Ishikawa (cell line): ENCODE measurements at regions not wholly inside any gene's neighbourhood (a gene's known extent, or its start where the extent isn't known, plus 50 kb on each side); places are given as distances from the start of the nearest gene placed in this dataset.

ENCODE experiments used
- CEBPB ChIP-seq: IDR thresholded peaks from 2 replicates; pipeline ENCODE4 v1.6.1; 2012
- CREB1 ChIP-seq: IDR thresholded peaks from 2 replicates; pipeline ENCODE4 v1.6.1; 2012; ENCODE audit warnings: low read depth
- EGR1 ChIP-seq: IDR thresholded peaks from 2 replicates; pipeline ENCODE4 v1.6.1; 2012
- EP300 ChIP-seq: IDR thresholded peaks from 2 replicates; pipeline ENCODE4 v1.6.1; 2012; ENCODE audit warnings: borderline replicate concordance
- FOXM1 ChIP-seq: IDR thresholded peaks from 2 replicates; pipeline ENCODE4 v1.6.1; 2012; ENCODE audit warnings: low read depth, borderline replicate concordance
- NFIC ChIP-seq: IDR thresholded peaks from 2 replicates; pipeline ENCODE4 v1.6.1; 2012
- RAD21 ChIP-seq: IDR thresholded peaks from 2 replicates; pipeline ENCODE4 v1.6.1; 2012; ENCODE audit warnings: low read depth
- TAF1 ChIP-seq: IDR thresholded peaks from 2 replicates; pipeline ENCODE4 v1.6.1; 2012; ENCODE audit warnings: low read depth, mild to moderate bottlenecking
- TCF12 ChIP-seq: IDR thresholded peaks from 2 replicates; pipeline ENCODE4 v1.6.1; 2012; ENCODE audit warnings: low read depth
- TEAD4 ChIP-seq: IDR thresholded peaks from 2 replicates; pipeline ENCODE4 v1.6.1; 2012
- YY1 ChIP-seq: IDR thresholded peaks from 2 replicates; pipeline ENCODE4 v1.6.1; 2012; ENCODE audit warnings: low read depth
- ZBTB7A ChIP-seq: IDR thresholded peaks from 2 replicates; pipeline ENCODE4 v1.6.1; 2012; ENCODE audit warnings: low read depth
- TF ChIP-seq, protein P1 (sequence below): IDR thresholded peaks from 2 replicates; pipeline ENCODE4 v1.6.1; 2012
- TF ChIP-seq, protein P2 (sequence below): IDR thresholded peaks from 2 replicates; pipeline ENCODE4 v1.6.1; 2012
- TF ChIP-seq, protein P3 (sequence below): IDR thresholded peaks from 2 replicates; pipeline ENCODE4 v1.6.1; 2012; ENCODE audit warnings: low read depth, mild to moderate bottlenecking

GRCh38 chr4:165692082-165692481 lies 181.0 kb upstream of the TLL1 start:
- TF ChIP-seq NFIC, result no peak
- TF ChIP-seq TAF1, result no peak
- TF ChIP-seq, protein P1, sequence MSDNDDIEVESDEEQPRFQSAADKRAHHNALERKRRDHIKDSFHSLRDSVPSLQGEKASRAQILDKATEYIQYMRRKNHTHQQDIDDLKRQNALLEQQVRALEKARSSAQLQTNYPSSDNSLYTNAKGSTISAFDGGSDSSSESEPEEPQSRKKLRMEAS, result no peak
- no peak for TF ChIP-seq CREB1
- TF ChIP-seq FOXM1, result no peak
- TF ChIP-seq, protein P2, sequence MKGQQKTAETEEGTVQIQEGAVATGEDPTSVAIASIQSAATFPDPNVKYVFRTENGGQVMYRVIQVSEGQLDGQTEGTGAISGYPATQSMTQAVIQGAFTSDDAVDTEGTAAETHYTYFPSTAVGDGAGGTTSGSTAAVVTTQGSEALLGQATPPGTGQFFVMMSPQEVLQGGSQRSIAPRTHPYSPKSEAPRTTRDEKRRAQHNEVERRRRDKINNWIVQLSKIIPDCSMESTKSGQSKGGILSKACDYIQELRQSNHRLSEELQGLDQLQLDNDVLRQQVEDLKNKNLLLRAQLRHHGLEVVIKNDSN, result no peak
- TF ChIP-seq, protein P3, sequence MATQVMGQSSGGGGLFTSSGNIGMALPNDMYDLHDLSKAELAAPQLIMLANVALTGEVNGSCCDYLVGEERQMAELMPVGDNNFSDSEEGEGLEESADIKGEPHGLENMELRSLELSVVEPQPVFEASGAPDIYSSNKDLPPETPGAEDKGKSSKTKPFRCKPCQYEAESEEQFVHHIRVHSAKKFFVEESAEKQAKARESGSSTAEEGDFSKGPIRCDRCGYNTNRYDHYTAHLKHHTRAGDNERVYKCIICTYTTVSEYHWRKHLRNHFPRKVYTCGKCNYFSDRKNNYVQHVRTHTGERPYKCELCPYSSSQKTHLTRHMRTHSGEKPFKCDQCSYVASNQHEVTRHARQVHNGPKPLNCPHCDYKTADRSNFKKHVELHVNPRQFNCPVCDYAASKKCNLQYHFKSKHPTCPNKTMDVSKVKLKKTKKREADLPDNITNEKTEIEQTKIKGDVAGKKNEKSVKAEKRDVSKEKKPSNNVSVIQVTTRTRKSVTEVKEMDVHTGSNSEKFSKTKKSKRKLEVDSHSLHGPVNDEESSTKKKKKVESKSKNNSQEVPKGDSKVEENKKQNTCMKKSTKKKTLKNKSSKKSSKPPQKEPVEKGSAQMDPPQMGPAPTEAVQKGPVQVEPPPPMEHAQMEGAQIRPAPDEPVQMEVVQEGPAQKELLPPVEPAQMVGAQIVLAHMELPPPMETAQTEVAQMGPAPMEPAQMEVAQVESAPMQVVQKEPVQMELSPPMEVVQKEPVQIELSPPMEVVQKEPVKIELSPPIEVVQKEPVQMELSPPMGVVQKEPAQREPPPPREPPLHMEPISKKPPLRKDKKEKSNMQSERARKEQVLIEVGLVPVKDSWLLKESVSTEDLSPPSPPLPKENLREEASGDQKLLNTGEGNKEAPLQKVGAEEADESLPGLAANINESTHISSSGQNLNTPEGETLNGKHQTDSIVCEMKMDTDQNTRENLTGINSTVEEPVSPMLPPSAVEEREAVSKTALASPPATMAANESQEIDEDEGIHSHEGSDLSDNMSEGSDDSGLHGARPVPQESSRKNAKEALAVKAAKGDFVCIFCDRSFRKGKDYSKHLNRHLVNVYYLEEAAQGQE, result no peak
- TF ChIP-seq TCF12, result no peak
- no peak for TF ChIP-seq TEAD4
- TF ChIP-seq CEBPB, result no peak
- TF ChIP-seq ZBTB7A, result no peak
- no peak for TF ChIP-seq YY1
- no peak for TF ChIP-seq EP300
- TF ChIP-seq RAD21, result no peak

- TF ChIP-seq YY1, result no peak
- no peak for TF ChIP-seq TAF1
- no peak for TF ChIP-seq CEBPB
- no peak for TF ChIP-seq TEAD4
- TF ChIP-seq, protein P1, result no peak
- TF ChIP-seq CREB1, result no peak
- TF ChIP-seq TCF12, result no peak
- TF ChIP-seq ZBTB7A, result no peak
- TF ChIP-seq, protein P2, result no peak
- no peak for TF ChIP-seq FOXM1
- no peak for TF ChIP-seq RAD21
- TF ChIP-seq, protein P3, result no peak
- TF ChIP-seq NFIC, result no peak
Measured at GRCh38 chr4:165698272-165698671, 174.8 kb upstream of the TLL1 start.

DNA sequence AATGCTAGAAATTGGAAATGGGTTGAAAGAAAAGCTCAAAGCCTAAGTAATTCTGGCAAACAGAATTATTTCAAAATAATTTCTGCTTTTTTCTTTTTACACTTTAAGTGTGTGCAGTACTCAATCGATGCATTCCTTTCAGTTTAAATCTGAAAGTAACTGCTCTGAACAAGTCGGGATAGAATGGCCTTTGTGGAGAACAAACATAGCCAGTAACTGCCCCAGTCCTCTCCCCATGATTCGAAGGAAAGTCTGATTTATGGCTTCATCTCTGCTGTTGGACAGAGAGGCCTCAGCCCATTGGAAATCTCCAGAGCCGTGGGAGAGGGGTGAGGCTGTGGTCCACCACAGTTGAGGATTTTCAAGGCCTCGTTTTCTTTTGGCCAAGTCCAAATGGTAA lies 174.0 kb upstream of the TLL1 start:
- TF ChIP-seq, protein P2, result no peak
- TF ChIP-seq CEBPB (no peak), TAF1 (no peak), EP300 (no peak), EGR1 (no peak), FOXM1 (no peak), YY1 (no peak), CREB1 (no peak), ZBTB7A (no peak), RAD21 (no peak), TCF12 (no peak), TEAD4 (no peak)
- TF ChIP-seq, protein P3, result no peak

DNA sequence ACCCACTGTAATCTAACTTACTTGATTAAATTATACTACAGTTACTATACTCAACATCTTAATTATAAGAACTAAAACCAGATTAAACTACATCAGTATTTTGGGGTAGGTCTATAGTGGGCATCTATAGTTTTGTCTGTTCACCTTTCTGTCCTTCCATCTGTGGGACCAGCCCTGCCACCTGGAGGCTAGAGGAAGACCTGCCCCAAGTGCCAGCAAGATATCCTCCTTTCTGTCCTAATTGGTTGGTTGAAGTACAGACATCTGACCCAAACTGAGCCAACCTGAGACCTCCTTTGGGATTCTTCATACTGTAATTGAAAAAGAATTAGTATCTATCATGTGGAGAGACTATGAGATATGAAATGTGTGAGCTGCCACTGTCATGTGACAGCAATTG lies 172.2 kb upstream of the TLL1 start:
- peak; percentile 51; the same call in 1 of the 2 replicates for TF ChIP-seq RAD21
- TF ChIP-seq NFIC, result no peak
- TF ChIP-seq, protein P1, result no peak
